HCT116 (cell line): ENCODE measurements at regions not wholly inside any gene's neighbourhood (a gene's known extent, or its start where the extent isn't known, plus 50 kb on each side); places are given as distances from the start of the nearest gene placed in this dataset.

Source experiments
- CEBPB ChIP-seq: IDR thresholded peaks from 2 replicates; pipeline ENCODE4 v1.6.1; 2012; ENCODE audit warnings: low read depth
- EZH2 ChIP-seq: fragments of 200-600 bp; sonication (generic); IDR thresholded peaks from 2 replicates; pipeline ENCODE4 v1.6.1; 2017; ENCODE audit warnings: antibody characterized with exemption, mixed run types
- POLR2A ChIP-seq: IDR thresholded peaks from 2 replicates; pipeline ENCODE4 v1.7.0; 2011; ENCODE audit warnings: borderline replicate concordance; ENCODE audit not compliant: insufficient read depth, insufficient read length; ENCODE audit errors: extremely low read depth
- POLR2AphosphoS5 ChIP-seq: IDR thresholded peaks from 2 replicates; pipeline ENCODE4 v1.6.1; 2011; ENCODE audit warnings: mild to moderate bottlenecking, low read depth, low read length, moderate library complexity
- SIN3A ChIP-seq: IDR thresholded peaks from 2 replicates; pipeline ENCODE4 v1.6.1; 2012; ENCODE audit warnings: low read depth
- TF ChIP-seq, protein P1 (sequence below): IDR thresholded peaks from 2 replicates; pipeline ENCODE4 v1.6.1; 2012
- TF ChIP-seq, protein P2 (sequence below), 3 experiments: fragments of 200-600 bp in 1 of 3; sonication (generic) in 1 of 3; IDR thresholded peaks in 2 of 3; conservative IDR thresholded peaks in 1 of 3; 2 replicates each; pipeline ENCODE4 v1.5.1; 2012 to 2017; ENCODE audit warnings: low read depth in 2 of 3, low read length in 2 of 3, antibody characterized with exemption in 1 of 3, borderline replicate concordance in 1 of 3, control low read depth in 1 of 3, mild to moderate bottlenecking in 1 of 3, mixed read lengths in 1 of 3, mixed run types in 1 of 3, moderate library complexity in 1 of 3; ENCODE audit not compliant: insufficient read depth in 1 of 3
- TF ChIP-seq, protein P3 (sequence below): IDR thresholded peaks from 2 replicates; pipeline ENCODE4 v1.6.1; 2011; ENCODE audit warnings: mild to moderate bottlenecking, low read length, moderate library complexity; ENCODE audit not compliant: insufficient replicate concordance; ENCODE audit errors: extremely low read depth

DNA sequence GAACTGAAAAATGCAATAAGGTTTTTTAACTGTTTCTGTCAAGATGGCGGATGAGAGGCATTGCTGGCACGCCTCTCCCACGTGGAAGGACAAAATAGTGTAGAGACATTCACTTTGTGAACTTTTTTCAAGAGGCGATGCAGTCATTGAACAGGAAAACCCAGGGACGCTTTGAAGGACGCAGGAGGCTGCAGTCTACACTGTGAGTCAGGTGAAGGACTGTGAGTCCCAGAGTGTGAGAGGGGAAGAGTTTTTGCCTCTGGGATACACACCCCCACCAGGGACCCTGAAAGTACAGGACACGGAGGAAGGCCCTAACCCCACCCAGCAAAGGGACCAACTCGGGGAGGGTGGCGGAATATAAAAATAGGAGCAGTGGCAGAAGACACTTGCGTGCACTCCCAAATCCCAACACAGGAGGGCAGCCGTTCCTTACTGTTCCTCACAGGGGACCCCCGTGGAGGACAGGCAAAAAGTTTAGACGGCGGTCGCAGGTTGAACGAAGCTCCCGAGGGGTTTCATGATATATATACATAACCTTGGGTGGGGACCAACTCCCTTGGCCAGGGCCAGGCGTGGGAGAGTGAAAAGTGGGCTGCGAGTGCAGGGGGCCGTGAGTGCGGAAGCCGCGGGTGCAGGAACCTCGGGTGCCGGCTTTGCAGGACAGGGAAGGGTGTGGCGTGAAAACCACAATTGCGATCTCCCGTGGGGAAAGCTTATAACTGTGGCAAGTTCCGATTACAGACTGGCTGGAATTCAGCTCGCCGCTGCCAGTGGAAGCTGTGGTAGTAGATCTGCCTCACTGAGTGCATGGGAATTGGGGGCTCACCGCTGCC, 82.0 kb upstream of the ALOX12 start:
- no peak for TF ChIP-seq POLR2A
- TF ChIP-seq, protein P1, sequence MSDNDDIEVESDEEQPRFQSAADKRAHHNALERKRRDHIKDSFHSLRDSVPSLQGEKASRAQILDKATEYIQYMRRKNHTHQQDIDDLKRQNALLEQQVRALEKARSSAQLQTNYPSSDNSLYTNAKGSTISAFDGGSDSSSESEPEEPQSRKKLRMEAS, result no peak
- TF ChIP-seq EZH2, result no peak
- TF ChIP-seq, protein P2, sequence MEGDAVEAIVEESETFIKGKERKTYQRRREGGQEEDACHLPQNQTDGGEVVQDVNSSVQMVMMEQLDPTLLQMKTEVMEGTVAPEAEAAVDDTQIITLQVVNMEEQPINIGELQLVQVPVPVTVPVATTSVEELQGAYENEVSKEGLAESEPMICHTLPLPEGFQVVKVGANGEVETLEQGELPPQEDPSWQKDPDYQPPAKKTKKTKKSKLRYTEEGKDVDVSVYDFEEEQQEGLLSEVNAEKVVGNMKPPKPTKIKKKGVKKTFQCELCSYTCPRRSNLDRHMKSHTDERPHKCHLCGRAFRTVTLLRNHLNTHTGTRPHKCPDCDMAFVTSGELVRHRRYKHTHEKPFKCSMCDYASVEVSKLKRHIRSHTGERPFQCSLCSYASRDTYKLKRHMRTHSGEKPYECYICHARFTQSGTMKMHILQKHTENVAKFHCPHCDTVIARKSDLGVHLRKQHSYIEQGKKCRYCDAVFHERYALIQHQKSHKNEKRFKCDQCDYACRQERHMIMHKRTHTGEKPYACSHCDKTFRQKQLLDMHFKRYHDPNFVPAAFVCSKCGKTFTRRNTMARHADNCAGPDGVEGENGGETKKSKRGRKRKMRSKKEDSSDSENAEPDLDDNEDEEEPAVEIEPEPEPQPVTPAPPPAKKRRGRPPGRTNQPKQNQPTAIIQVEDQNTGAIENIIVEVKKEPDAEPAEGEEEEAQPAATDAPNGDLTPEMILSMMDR (IDR thresholded peaks at IDR 0.05 in 2 of 3, conservative IDR thresholded peaks at IDR 0.05 in 1 of 3; ENCODE audit: borderline replicate concordance in 1 of 3, insufficient read depth in 1 of 3, low read depth in 2 of 3, low read length in 2 of 3), result peak; percentile 19 to 58 (median 35); a peak in 4 of 6 replicates
- TF ChIP-seq, protein P3, sequence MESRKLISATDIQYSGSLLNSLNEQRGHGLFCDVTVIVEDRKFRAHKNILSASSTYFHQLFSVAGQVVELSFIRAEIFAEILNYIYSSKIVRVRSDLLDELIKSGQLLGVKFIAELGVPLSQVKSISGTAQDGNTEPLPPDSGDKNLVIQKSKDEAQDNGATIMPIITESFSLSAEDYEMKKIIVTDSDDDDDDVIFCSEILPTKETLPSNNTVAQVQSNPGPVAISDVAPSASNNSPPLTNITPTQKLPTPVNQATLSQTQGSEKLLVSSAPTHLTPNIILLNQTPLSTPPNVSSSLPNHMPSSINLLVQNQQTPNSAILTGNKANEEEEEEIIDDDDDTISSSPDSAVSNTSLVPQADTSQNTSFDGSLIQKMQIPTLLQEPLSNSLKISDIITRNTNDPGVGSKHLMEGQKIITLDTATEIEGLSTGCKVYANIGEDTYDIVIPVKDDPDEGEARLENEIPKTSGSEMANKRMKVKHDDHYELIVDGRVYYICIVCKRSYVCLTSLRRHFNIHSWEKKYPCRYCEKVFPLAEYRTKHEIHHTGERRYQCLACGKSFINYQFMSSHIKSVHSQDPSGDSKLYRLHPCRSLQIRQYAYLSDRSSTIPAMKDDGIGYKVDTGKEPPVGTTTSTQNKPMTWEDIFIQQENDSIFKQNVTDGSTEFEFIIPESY, result no peak
- TF ChIP-seq POLR2AphosphoS5, result no peak
- TF ChIP-seq SIN3A, result no peak
- TF ChIP-seq CEBPB, result no peak
